ACC112 (cell line): ENCODE measurements at regions not wholly inside any gene's neighbourhood (a gene's known extent, or its start where the extent isn't known, plus 50 kb on each side); places are given as distances from the start of the nearest gene placed in this dataset.
A peak's percentile ranks its signal among the peaks of the same experiment; 100 is the strongest.
"Not testable (repeated sequence)": the region's sequence is repeated elsewhere in the genome, so short reads cannot be mapped to it uniquely, and the experiment has no call there.

Source experiments
- H2AFZ ChIP-seq: fragments of 200-600 bp; sonication (generic); one replicate; pipeline ENCODE4 v1.6.0; 2017; ENCODE audit warnings: antibody characterized with exemption, low read length; ENCODE audit not compliant: unreplicated experiment
- H3K27ac ChIP-seq: fragments of 200-600 bp; sonication (generic); 2 replicates; pipeline ENCODE4 v1.5.1; 2014; ENCODE audit warnings: low read depth, mild to moderate bottlenecking, antibody characterized with exemption, low read length, moderate library complexity
- H3K27me3 ChIP-seq: fragments of 200-600 bp; sonication (generic); 2 replicates; pipeline ENCODE4 v1.6.1; 2014; ENCODE audit warnings: mild to moderate bottlenecking, antibody characterized with exemption, low read length, moderate library complexity, mixed read lengths; ENCODE audit not compliant: insufficient read depth
- H3K36me3 ChIP-seq: fragments of 200-600 bp; sonication (generic); 2 replicates; pipeline ENCODE4 v1.6.1; 2016; ENCODE audit warnings: mild to moderate bottlenecking, antibody characterized with exemption, low read length, moderate library complexity, mixed read lengths; ENCODE audit not compliant: insufficient read depth
- H3K4me1 ChIP-seq: fragments of 200-600 bp; sonication (generic); one replicate; pipeline ENCODE4 v1.6.1; 2016; ENCODE audit warnings: low read length, mixed read lengths; ENCODE audit not compliant: insufficient read depth, unreplicated experiment, control insufficient read depth
- H3K4me3 ChIP-seq: fragments of 200-600 bp; sonication (generic); 2 replicates; pipeline ENCODE4 v1.5.1; 2014; ENCODE audit warnings: mild to moderate bottlenecking, low read depth, low read length
- H3K79me2 ChIP-seq: fragments of 200-600 bp; sonication (generic); one replicate; pipeline ENCODE4 v1.6.0; 2016; ENCODE audit warnings: low read length; ENCODE audit not compliant: control insufficient read depth, unreplicated experiment, insufficient read depth

DNA sequence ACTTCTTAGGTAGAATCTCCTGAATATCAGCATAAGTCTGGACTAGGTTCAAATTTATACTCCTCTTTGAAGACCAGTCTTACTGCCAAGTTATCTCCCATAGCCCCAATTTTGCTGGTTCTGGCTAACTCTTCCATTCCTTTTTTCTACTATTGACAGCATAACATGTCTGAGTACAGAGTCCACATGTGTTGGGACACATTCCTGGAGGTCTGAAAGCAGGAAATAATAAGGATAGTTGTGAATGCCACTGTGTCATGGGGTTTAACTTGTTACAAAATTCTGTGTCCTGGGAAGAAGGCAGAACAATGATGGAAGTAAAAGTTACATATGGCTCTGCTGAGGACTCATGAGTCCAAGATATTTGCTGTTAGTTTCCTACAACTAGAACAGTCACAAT, 57.4 kb upstream of the ZBTB20 start:
- Histone ChIP-seq H3K4me3 (no peak overlapping the region), H3K36me3 (no peaks in the 10 kb centered on the region), H2AFZ (no peak overlapping the region), H3K27ac (no peak overlapping the region), H3K4me1 (no peaks in the 10 kb centered on the region), H3K79me2 (no peaks in the 10 kb centered on the region), H3K27me3 (no peaks in the 10 kb centered on the region)

DNA sequence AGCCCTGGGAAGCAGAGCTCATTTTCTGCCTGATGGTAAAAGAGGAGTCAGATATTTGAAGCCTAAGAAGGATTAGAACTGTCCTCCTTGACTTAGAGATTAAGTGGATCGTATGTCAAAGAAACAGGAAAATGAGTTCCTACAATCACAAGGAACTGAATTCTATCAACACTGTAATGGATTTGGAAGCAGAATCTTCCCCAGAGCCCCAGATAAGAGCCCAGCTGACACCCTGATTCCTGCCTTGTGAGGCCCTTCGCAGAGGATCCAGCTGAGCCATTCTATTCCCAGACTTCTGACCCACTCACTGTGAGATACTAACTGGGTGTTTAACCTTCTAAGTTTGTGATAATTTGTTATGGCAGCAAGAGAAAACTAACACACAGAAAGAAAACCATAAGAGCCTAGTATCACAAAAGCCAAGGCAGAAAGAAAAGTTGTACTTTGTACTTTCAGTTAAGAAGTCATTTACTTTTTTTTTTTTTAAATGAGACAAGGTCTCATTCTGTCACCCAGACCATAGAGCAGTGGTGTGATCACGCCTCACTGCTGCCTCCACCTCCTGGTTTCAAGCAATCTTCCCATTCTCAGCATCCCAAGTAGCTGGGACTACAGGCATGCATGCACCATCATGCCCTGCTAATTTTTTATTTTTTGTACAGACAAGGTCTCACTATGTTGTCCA, 61.1 kb upstream of the ZBTB20 start:
- Histone ChIP-seq H3K36me3 (no peaks in the 10 kb centered on the region), H2AFZ (no peak overlapping the region), H3K4me1 (no peaks in the 10 kb centered on the region), H3K27ac (no peak overlapping the region), H3K79me2 (no peaks in the 10 kb centered on the region), H3K4me3 (no peak overlapping the region), H3K27me3 (no peaks in the 10 kb centered on the region)

DNA sequence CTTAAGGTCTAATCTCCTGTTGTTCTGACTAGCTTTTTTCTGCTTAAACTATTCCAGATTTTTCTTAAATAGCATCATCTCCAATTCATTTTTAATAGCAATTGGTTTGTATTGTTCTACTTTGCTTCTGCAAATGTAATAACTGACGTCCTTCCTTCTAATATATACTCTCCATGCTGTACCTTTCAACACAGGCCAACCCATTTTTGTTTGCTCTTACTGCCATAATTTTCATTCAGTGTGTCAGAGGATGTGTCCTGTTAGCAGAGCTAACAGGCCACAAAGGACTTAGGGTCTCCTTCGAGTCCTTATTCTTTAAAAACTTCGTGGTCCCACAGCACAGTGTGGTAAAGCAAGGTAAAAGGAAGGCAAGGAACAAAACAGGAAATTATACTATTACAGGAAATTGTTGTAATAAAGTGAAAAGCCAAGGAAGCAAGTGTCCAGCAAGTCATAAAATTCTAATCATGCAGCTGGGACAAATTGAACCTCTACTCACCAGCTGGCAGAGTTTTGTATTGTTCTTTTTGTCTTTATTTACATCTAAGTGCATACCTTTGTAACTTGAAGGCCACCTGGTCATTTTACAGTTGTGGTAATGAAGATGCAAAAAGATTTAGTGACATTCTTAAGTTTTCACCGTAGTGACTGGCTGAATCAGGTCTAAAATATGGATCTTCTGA, 64.9 kb upstream of the ZBTB20 start:
- H3K27me3 ChIP-seq: no peaks in the 10 kb centered on the region
- H3K36me3 ChIP-seq: no peaks in the 10 kb centered on the region
- no peaks in the 10 kb centered on the region for H3K79me2 ChIP-seq
- no peaks in the 10 kb centered on the region for H3K4me1 ChIP-seq
- no peak overlapping the region for H3K27ac ChIP-seq
- no peak overlapping the region for H3K4me3 ChIP-seq
- no peak overlapping the region for H2AFZ ChIP-seq

DNA sequence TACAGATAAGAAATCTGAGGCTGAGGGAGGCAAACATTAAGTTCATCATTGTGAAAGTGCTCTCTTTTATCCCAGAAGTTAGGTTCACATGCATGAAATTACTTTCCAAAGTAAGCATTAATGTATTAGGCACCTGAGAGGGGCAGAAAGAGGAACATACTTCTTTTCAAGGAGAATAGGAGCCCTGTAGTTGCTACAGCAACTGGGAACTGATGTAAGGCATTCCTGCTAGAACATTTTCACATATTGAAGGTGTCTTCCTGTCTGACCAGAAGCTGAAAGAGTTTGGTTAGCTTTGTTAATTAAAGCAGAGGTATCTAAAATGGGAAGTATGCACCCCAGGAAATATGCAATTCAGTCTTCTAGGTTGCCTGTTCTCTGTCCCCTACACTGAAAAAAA, 65.5 kb upstream of the ZBTB20 start:
- no peaks in the 10 kb centered on the region for H3K27me3 ChIP-seq

DNA sequence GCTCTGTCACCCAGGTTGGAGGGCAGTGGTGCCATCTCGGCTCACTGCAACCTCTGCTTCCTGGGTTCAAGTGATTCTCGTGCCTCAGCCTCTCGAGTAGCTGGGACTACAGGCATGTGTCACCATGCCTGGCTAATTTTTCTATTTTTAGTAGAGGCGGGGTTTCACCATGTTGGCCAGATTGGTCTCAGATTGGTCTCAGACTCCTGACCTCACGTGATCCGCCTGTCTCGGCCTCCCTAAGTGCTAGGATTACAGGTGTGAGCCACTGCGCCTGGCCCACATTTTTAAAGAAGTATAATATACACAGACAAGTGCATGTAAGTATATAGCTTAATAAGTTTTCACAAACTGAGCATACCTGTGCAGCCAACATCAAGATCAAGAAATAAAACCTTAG, 66.0 kb upstream of the ZBTB20 start:
- H2AFZ ChIP-seq, H3K36me3 ChIP-seq, H3K27me3 ChIP-seq, H3K4me3 ChIP-seq, H3K79me2 ChIP-seq, H3K27ac ChIP-seq, H3K4me1 ChIP-seq: not testable (repeated sequence)

More for the DNA sequence above, 65.5 kb upstream of the ZBTB20 start:
- Histone ChIP-seq H3K4me1 (no peaks in the 10 kb centered on the region), H3K27ac (no peak overlapping the region), H2AFZ (no peak overlapping the region), H3K36me3 (no peaks in the 10 kb centered on the region), H3K4me3 (no peak overlapping the region), H3K79me2 (no peaks in the 10 kb centered on the region)

DNA sequence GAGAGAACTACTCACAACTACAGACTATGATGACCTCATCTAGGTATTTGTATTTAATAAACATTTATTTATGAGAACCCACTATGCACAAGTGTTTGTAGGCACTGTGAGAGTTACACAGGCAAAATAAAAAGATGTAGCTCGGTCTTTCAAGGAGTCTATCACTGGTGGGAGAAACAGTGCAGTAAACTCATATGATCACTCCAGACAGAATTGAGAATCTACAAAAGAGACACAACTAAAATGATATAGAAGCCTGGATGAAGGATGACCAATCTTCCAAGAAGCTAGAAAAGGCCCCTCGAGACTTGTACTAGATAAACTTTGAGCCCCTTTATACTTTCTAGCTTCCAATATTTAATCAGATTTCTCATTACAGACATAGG, 70.2 kb upstream of the ZBTB20 start:
- Histone ChIP-seq H2AFZ (peak overlapping the region; percentile 28), H3K27ac (no peak overlapping the region), H3K27me3 (no peaks in the 10 kb centered on the region), H3K36me3 (no peaks in the 10 kb centered on the region), H3K79me2 (no peaks in the 10 kb centered on the region), H3K4me1 (peaks cover 18% of the 10 kb centered on the region), H3K4me3 (no peak overlapping the region)

DNA sequence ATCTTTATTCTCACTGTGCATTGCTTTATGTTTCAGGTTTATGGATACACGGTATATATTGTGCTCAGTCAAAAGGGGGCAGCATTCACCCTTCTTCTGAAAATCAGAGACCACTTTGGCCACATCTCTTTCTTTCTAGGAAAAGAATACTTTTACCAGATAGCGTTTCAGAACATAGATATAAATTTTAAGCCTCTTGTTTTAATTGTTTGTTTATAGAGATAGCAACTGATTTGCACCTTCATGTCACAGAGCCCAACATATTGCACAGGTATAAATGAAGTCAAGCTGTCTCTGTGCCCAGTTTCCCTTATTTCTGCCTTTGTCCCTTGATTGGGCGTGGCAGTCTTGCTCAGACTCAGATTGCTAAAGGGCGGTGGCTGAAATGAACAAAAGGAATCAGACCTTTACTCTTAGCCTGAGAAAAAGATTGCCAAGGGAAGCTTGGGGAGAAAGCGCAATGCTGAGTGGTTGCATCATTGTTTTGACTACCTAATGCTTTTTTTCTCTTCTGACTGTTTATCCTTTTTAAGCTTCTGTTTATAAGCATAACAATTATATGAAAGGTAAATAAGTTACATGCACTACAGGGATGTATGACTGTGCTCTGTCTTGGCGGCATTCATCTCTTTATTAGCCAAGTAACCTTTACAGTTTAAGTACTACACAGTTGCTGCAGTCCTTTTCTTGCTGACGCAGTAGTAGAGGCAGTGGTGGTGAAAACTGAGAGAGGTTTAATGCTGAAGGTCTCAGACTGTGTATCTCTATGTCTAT, 70.8 kb upstream of the ZBTB20 start:
- H3K27me3 ChIP-seq: no peaks in the 10 kb centered on the region
- peaks cover 18% of the 10 kb centered on the region for H3K4me1 ChIP-seq
- no peaks in the 10 kb centered on the region for H3K79me2 ChIP-seq
- peak overlapping the region; percentile 22 for H3K4me3 ChIP-seq
- H2AFZ ChIP-seq: peak overlapping the region; percentile 28
- no peaks in the 10 kb centered on the region for H3K36me3 ChIP-seq
- H3K27ac ChIP-seq: peak overlapping the region; percentile 51

DNA sequence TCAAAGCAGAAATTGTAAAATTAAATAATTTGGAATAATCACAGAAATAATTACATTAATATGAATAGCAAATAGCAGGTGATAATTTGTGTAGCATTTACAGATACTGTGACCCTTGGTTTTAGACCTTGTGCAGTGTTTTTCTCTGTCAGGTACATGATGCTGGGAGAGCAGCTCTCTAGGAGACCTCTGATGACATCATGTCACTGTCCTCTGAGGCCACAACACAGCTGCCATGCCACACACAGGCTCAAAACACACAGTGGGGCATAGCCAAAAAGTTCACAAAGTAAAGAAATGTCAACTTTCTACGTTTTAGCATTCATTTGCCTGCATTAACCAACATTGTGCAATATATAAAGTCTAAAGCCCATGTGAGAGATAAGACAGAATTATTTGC, 71.8 kb upstream of the ZBTB20 start:
- no peaks in the 10 kb centered on the region for H3K27me3 ChIP-seq
- H3K27ac ChIP-seq: no peak overlapping the region
- H3K36me3 ChIP-seq: no peaks in the 10 kb centered on the region
- peaks cover 18% of the 10 kb centered on the region for H3K4me1 ChIP-seq
- no peak overlapping the region for H3K4me3 ChIP-seq
- H2AFZ ChIP-seq: no peak overlapping the region
- no peaks in the 10 kb centered on the region for H3K79me2 ChIP-seq

DNA sequence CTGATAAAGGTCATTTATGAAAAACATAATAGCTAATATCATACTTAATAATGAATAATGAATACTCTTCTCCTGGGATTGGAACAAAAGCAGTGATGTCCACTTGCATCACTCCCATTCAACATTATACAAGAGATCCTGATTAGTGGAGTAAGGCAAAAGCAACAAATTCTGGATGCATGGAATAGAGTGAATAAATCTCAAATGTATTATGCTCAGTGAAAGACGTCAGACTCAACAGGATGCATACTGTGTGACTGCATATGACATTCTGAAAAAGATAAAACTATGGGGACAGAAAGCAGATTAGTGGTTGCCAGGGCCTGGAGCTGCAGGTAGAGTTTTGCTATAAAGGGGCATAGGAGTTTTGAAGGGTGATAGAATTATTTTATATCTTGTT, 77.6 kb upstream of the ZBTB20 start:
- Histone ChIP-seq H3K4me3 (no peak overlapping the region), H2AFZ (no peak overlapping the region), H3K4me1 (peaks cover 12% of the 10 kb centered on the region), H3K79me2 (no peaks in the 10 kb centered on the region), H3K27ac (no peak overlapping the region), H3K36me3 (no peaks in the 10 kb centered on the region), H3K27me3 (no peaks in the 10 kb centered on the region)

DNA sequence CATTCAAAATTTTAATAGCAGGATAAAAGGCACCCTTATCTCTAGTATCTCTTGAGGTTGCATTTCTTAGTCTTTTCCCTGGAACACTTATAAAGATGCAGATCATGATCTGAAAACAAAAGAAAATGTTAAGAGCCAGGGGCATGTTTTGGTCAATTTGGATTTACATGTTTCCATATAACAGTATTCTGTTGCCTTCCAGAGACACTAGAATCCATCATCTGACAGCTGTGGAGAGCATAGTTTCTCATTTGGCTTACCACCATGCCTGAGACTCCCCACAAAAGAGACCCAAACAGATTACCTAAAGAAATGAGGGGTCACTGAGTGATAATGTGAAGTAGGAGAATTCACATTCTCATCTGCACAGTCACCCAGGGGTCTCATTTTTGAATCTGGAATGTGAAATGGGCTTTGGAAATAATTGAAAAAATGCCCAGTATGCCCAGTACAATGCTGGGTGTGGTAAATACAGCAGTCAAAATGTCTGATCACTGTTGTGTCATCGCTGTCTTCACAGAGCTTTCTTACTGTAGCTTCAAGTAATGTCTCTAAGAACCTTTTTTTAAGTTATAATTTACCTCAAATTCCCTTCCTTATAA, 79.9 kb upstream of the ZBTB20 start:
- Histone ChIP-seq H3K4me1 (peaks cover 12% of the 10 kb centered on the region), H3K36me3 (no peaks in the 10 kb centered on the region), H3K27ac (peak overlapping the region; percentile 74), H3K4me3 (no peak overlapping the region), H3K79me2 (no peaks in the 10 kb centered on the region), H3K27me3 (no peaks in the 10 kb centered on the region), H2AFZ (peak overlapping the region; percentile 70)
